ENCODE measurements at regions not wholly inside any gene's neighbourhood (a gene's known extent, or its start where the extent isn't known, plus 50 kb on each side); places are given as distances from the start of the nearest gene placed in this dataset.

DNA sequence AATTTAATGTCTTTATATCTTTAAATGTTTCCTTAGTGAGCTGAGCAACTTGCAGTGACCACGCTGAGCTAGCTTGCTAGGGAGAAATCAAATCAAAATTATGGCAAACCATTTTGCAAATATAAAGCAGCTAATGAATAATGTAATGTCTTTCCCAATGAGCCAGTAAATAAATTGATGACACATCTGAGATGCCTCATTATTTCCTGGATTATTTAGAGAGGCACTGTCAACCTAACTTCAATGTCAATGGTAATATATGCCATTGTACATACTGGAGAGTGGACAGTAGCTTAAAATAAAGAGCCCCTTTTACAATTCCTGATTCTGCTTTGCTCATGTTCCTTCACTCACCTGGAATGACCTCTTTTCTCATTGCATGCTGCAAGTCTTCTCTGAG is 182.6 kb downstream of the PHLDA1 start:
- no peaks in the 10 kb centered on the region for H3K27me3 ChIP-seq
- H3K4me3 ChIP-seq = no peak overlapping the region
- H3K9me3 ChIP-seq = no peaks in the 10 kb centered on the region
- DNase-seq = no peak
- ATAC-seq = no peak
- TF ChIP-seq, protein P1, sequence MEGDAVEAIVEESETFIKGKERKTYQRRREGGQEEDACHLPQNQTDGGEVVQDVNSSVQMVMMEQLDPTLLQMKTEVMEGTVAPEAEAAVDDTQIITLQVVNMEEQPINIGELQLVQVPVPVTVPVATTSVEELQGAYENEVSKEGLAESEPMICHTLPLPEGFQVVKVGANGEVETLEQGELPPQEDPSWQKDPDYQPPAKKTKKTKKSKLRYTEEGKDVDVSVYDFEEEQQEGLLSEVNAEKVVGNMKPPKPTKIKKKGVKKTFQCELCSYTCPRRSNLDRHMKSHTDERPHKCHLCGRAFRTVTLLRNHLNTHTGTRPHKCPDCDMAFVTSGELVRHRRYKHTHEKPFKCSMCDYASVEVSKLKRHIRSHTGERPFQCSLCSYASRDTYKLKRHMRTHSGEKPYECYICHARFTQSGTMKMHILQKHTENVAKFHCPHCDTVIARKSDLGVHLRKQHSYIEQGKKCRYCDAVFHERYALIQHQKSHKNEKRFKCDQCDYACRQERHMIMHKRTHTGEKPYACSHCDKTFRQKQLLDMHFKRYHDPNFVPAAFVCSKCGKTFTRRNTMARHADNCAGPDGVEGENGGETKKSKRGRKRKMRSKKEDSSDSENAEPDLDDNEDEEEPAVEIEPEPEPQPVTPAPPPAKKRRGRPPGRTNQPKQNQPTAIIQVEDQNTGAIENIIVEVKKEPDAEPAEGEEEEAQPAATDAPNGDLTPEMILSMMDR (IDR thresholded peaks at IDR 0.05) = no peak
- no peaks in the 10 kb centered on the region for H3K36me3 ChIP-seq
- H3K4me1 ChIP-seq = peaks cover 7% of the 10 kb centered on the region
- intact Hi-C loops (cut with DNase I) = no loop called here
- no peak overlapping the region for H3K27ac ChIP-seq

DNA sequence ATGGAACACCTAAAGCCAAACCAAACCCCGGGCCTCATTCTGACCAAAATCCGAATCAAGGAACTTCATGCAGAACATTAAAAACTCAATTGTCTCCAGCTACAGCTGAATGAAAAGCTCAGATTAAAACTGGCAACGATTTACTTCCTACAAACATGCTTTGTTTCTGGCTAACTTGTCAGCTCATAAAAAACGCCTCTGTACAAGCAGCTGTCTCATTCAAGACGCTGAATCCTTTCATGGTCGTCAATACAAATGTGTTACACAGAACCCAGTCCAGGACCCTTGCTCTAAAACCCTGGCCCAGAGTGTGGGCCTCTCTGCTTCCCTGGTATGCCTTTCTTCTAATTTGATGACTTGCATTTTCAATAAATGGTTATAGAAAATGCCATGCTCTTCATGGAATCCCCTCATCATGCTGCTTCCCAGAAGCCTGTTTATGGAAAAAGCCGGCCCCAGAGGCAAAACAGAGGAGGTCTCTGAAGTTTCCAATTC is 183.1 kb downstream of the PHLDA1 start:
- H3K4me1 ChIP-seq = peaks cover 7% of the 10 kb centered on the region
- no peak for ATAC-seq
- TF ChIP-seq, protein P1 (IDR thresholded peaks at IDR 0.05) = no peak
- intact Hi-C loops (cut with DNase I) = no loop called here
- H3K9me3 ChIP-seq = no peaks in the 10 kb centered on the region
- no peaks in the 10 kb centered on the region for H3K36me3 ChIP-seq
- no peak for DNase-seq
- H3K27me3 ChIP-seq = no peaks in the 10 kb centered on the region
- no peak overlapping the region for H3K4me3 ChIP-seq
- no peak overlapping the region for H3K27ac ChIP-seq

DNA sequence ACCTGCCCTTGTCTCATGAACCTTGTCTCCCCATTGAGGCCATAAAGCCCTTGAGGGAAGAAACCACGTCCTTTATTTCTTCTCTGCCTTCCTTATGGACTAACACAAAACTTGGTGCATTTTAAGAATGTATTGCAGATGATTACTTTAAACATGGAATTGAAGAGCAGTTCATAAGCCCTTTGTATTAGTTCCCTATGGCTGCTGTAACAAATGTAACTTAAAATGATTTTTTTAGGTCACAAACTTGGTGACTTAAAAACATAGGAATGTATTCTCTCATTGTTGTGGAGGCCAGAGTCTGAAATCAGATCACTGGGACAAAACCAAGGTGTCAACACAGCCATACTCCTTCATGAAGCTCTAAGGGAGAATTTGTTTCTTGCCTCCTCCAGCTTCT is 185.5 kb downstream of the PHLDA1 start:
- no peaks in the 10 kb centered on the region for H3K9me3 ChIP-seq
- no peaks in the 10 kb centered on the region for H3K27me3 ChIP-seq
- TF ChIP-seq, protein P1 (IDR thresholded peaks at IDR 0.05) = no peak
- DNase-seq = no peak
- ATAC-seq = no peak
- H3K36me3 ChIP-seq = no peaks in the 10 kb centered on the region
- no peak overlapping the region for H3K4me3 ChIP-seq
- intact Hi-C loops (cut with DNase I) = no loop called here
- H3K27ac ChIP-seq = no peak overlapping the region
- H3K4me1 ChIP-seq = peaks cover 7% of the 10 kb centered on the region

DNA sequence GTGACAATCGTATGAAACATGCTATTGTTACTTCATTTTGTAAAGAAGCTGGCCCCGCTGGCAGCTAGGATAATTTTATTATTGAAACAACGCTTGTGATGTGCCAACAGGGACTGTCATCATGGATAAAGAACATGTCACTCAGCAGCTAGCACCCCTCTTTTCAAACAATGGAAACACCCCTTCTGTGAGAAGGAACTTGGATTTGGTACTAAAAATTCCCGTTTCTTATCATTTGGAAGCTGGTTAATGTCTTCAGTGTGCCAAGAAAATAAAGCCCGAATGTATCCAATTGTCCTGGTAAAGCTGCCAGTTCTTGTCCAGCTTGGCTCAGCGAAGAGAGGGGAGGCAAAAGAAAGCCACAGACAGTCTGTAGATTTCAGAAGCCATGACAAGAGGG is 186.6 kb downstream of the PHLDA1 start:
- Histone ChIP-seq H3K27me3 (no peaks in the 10 kb centered on the region), H3K36me3 (no peaks in the 10 kb centered on the region), H3K27ac (no peak overlapping the region), H3K4me1 (peaks cover 7% of the 10 kb centered on the region), H3K9me3 (no peaks in the 10 kb centered on the region), H3K4me3 (no peak overlapping the region)
- intact Hi-C loops (cut with DNase I) = no loop called here
- ATAC-seq (no peak), DNase-seq (no peak)
- TF ChIP-seq, protein P1 (IDR thresholded peaks at IDR 0.05) = no peak

DNA sequence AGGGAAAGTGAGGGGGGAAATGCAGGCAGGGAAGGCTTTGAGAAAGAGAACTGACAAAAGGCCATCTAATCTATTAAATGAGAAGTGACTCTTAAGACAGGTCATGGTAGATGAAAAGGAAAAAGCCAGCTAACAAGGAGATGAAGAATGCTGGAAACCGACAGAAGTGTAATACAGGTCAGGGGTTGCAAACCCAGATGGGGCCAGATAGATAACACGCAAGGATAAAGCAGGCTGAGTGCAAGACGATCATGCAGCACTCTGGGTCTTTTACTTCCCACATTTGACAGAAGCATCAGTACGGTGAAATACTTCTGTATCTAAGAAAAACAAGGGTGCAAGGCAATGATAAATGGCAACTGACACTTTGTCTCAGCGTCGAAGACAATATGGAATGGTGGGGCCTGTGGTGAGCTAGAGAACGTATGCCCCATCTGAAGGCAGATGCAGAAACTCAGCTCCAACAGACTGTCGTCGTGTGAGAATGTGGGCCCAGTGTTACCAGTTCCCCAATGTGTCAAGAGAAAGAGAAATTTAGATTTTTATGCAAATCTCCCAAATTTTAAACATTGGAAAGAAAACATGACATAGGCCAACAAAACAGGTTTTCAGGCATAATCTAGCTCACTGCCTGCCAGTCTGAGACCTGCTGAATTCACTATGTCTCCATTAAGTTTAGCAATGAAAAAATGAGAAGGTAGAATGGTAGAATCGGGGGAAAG is 187.4 kb downstream of the PHLDA1 start:
- intact Hi-C loops (cut with DNase I) = no loop called here
- ATAC-seq = no peak
- DNase-seq = no peak

More for the DNA sequence above, 187.4 kb downstream of the PHLDA1 start:
- Histone ChIP-seq H3K4me1 (peaks cover 7% of the 10 kb centered on the region), H3K27ac (no peak overlapping the region), H3K9me3 (no peaks in the 10 kb centered on the region), H3K4me3 (no peak overlapping the region), H3K36me3 (no peaks in the 10 kb centered on the region), H3K27me3 (no peaks in the 10 kb centered on the region)
- TF ChIP-seq, protein P1 (IDR thresholded peaks at IDR 0.05) = no peak
